WTC11 (cell line): ENCODE measurements at regions not wholly inside any gene's neighbourhood (a gene's known extent, or its start where the extent isn't known, plus 50 kb on each side); places are given as distances from the start of the nearest gene placed in this dataset.

ENCODE experiments used
- ETV6 ChIP-seq: sonication (generic); formaldehyde crosslinking; IDR thresholded peaks from 2 replicates; pipeline ENCODE4 v1.8.1; 2022; ENCODE audit warnings: mild to moderate bottlenecking, missing genetic modification reagents
- NR3C1 ChIP-seq: sonication (generic); formaldehyde crosslinking; conservative IDR thresholded peaks from 2 replicates; pipeline ENCODE4 v1.8.1; 2023; ENCODE audit warnings: low read depth, mild to moderate bottlenecking, missing genetic modification reagents
- RELA ChIP-seq: sonication (generic); formaldehyde crosslinking; IDR thresholded peaks from 2 replicates; pipeline ENCODE4 v1.8.1; 2022; ENCODE audit warnings: missing genetic modification reagents, mild to moderate bottlenecking, borderline replicate concordance
- ZNF423 ChIP-seq: fragments of 250-450 bp; sonication (Bioruptor Pico); IDR thresholded peaks from 2 replicates; pipeline ENCODE4 v2.1.2; 2022; ENCODE audit warnings: mild to moderate bottlenecking, moderate library complexity
- TF ChIP-seq, protein P1 (sequence below): sonication (generic); formaldehyde crosslinking; IDR thresholded peaks from 2 replicates; pipeline ENCODE4 v1.8.1; 2022; ENCODE audit warnings: low read depth, missing genetic modification reagents, borderline replicate concordance
- TF ChIP-seq, protein P2 (sequence below): fragments of 200-600 bp; IDR thresholded peaks from 2 replicates; pipeline ENCODE4 v1.8.0; 2022; ENCODE audit warnings: antibody characterized with exemption
- TF ChIP-seq, protein P3 (sequence below): sonication (generic); formaldehyde crosslinking; IDR thresholded peaks from 2 replicates; pipeline ENCODE4 v1.8.1; 2022; ENCODE audit warnings: mild to moderate bottlenecking, moderate library complexity, missing genetic modification reagents
- TF ChIP-seq, protein P4 (sequence below): sonication (generic); formaldehyde crosslinking; IDR thresholded peaks from 2 replicates; pipeline ENCODE4 v1.8.0; 2022; ENCODE audit warnings: mild to moderate bottlenecking, missing genetic modification reagents
- TF ChIP-seq, protein P5 (sequence below): sonication (generic); formaldehyde crosslinking; conservative IDR thresholded peaks from 2 replicates; pipeline ENCODE4 v1.8.1; 2022; ENCODE audit warnings: mild to moderate bottlenecking, missing genetic modification reagents

DNA sequence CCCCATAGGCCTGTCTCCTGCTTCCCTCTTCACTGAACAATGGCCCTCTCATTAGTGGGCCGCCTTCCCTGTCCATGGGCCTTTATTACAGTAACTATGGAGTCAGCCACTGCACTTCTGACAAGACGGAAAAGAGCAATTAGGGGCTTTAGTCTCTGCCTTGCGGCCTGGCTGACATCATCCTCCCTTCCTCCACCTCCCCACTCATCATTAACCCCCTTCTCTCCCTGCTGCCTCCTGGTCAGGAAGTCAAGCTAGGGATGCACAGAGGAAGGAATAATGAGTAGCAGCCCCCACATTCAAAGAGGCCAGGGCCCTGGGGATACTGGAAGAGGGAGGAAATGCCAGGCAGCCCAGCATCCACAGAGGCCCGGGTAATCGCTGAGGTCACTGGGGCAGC lies 101.6 kb upstream of the PLXNA4 start:
- TF ChIP-seq, protein P1, sequence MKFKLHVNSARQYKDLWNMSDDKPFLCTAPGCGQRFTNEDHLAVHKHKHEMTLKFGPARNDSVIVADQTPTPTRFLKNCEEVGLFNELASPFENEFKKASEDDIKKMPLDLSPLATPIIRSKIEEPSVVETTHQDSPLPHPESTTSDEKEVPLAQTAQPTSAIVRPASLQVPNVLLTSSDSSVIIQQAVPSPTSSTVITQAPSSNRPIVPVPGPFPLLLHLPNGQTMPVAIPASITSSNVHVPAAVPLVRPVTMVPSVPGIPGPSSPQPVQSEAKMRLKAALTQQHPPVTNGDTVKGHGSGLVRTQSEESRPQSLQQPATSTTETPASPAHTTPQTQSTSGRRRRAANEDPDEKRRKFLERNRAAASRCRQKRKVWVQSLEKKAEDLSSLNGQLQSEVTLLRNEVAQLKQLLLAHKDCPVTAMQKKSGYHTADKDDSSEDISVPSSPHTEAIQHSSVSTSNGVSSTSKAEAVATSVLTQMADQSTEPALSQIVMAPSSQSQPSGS (CRISPR knock-in tag), result no peak
- TF ChIP-seq, protein P2, sequence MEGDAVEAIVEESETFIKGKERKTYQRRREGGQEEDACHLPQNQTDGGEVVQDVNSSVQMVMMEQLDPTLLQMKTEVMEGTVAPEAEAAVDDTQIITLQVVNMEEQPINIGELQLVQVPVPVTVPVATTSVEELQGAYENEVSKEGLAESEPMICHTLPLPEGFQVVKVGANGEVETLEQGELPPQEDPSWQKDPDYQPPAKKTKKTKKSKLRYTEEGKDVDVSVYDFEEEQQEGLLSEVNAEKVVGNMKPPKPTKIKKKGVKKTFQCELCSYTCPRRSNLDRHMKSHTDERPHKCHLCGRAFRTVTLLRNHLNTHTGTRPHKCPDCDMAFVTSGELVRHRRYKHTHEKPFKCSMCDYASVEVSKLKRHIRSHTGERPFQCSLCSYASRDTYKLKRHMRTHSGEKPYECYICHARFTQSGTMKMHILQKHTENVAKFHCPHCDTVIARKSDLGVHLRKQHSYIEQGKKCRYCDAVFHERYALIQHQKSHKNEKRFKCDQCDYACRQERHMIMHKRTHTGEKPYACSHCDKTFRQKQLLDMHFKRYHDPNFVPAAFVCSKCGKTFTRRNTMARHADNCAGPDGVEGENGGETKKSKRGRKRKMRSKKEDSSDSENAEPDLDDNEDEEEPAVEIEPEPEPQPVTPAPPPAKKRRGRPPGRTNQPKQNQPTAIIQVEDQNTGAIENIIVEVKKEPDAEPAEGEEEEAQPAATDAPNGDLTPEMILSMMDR, result no peak
- TF ChIP-seq NR3C1 (CRISPR knock-in tag), result no peak
- TF ChIP-seq ETV6 (CRISPR knock-in tag), result no peak
- TF ChIP-seq, protein P3, sequence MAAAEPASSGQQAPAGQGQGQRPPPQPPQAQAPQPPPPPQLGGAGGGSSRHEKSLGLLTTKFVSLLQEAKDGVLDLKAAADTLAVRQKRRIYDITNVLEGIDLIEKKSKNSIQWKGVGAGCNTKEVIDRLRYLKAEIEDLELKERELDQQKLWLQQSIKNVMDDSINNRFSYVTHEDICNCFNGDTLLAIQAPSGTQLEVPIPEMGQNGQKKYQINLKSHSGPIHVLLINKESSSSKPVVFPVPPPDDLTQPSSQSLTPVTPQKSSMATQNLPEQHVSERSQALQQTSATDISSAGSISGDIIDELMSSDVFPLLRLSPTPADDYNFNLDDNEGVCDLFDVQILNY (CRISPR knock-in tag), result no peak
- TF ChIP-seq ZNF423 (CRISPR knock-in tag), result no peak
- TF ChIP-seq RELA (CRISPR knock-in tag), result no peak
- TF ChIP-seq, protein P4, sequence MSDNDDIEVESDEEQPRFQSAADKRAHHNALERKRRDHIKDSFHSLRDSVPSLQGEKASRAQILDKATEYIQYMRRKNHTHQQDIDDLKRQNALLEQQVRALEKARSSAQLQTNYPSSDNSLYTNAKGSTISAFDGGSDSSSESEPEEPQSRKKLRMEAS (CRISPR knock-in tag), result no peak
- TF ChIP-seq, protein P5, sequence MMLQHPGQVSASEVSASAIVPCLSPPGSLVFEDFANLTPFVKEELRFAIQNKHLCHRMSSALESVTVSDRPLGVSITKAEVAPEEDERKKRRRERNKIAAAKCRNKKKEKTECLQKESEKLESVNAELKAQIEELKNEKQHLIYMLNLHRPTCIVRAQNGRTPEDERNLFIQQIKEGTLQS (CRISPR knock-in tag), result no peak
